ELF-1 (cell line): ENCODE measurements at regions not wholly inside any gene's neighbourhood (a gene's known extent, or its start where the extent isn't known, plus 50 kb on each side); places are given as distances from the start of the nearest gene placed in this dataset.

Source experiments
- DNase-seq: peaks from one replicate; pipeline ENCODE4 v3.0.0-alpha.2; 2016; ENCODE audit warnings: low read depth, low spot score

DNA sequence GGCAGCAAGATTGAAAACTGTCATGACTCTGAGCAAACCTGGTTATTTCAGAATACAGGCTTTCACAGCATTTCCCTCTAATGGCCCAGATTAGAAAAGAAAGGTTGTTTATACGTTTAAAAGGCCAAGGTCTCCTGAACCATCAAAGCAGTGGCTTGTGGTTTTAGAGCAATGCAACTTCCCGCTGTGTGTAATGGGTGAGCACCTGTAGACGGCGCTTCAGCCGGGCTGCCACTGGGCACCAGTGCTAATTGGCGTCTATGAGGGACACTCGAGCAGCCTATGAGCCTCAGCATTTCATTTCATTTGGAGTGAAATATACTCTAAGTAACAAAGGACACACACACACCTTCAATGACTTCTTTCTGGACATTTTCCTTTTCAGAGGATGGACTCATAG lies 671.0 kb upstream of the FZD8 start:
- DNase-seq, result no peak

DNA sequence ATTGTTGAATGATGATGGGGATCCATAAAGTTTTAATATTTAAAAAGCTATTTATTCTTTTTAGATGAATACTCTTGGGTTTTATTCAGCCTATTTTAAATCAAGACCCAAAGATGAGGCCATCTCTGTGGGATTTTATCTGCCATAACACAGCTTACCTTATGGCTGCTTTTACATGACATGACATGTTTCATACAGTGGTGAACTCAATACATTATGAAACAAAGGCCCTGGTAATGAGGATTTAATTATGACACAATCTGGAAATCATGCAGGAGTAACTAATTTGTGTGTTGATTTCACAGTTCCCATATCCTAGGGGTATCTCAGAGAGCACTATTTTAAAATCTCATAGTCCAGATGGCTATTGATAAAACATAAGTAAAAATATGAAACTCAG lies 661.8 kb upstream of the FZD8 start:
- DNase-seq, result no peak

DNA sequence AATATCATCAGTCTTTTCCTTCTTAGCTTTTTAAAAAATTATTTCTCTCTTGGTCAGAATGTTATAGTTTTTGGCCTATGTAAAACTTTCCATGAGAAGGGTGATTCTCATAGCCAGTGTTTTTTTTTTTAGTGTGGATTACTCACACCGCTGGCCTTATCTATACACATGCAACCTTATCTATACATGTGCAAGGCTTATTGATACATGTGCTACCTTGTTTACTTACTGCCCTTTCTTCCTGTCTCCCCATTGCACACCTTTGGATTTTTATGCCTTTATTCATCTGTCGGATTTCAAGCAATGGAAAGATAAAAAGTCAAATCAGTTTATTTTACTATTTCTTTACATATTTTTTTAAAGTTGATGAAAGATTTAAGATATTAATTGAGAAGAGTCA lies 660.0 kb upstream of the FZD8 start:
- DNase-seq, result no peak

DNA sequence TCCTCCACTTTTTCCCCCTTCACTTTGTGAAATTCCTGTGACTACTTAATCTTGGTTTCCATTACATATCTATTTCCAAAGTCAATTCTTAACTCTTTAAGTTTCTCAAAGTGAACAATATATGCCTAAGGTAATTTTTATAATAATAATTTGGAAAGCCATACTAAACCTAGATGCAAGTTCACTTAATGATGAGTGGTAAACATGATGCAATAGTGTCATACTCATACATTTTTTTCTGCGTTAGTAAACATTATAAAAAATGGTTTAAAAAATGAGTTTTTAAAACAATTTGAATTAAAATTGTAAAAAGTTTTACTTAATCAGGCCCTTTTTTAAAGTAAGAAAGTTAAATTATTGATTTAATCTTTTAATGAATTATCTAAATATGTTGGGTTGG lies 659.4 kb upstream of the FZD8 start:
- no peak for DNase-seq

DNA sequence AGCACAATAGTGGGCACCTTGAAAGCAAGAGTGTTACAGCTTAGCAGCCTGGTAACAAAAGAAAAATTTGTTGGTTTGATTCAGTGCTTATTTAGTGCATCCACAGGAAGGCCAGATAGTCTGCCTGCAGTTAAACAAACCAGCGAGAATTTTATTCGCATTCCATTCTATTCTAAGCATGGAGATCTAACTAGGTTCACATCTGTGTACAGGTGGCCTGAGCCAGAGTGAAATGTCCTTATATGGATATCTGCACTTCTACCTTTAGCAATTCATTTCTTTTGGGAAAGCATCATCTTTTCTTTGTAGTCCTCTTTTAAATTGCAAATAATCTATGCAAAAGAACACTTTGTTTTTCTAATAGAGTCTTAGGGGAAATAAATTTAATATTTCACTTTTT lies 659.0 kb upstream of the FZD8 start:
- DNase-seq, result no peak

DNA sequence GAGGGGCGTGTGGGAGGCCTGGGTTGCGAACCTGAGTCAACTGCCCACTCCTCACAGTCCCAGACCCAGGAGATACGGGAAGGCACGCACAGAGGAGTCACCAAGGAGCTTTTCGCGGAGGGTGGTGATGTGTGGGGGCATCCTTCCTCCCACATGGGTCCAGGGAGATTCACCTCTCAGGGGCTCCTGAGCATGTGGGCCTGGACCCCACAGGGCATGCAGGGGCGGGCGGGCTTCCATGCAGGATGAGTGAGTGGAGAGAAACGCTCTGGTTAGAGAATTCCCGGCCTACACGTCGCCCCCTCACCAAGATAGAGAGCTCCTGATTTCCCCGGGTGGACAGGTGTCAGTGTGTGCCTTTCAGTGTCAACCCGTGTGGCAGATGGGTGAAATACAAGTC lies 641.7 kb upstream of the FZD8 start:
- DNase-seq, result no peak

DNA sequence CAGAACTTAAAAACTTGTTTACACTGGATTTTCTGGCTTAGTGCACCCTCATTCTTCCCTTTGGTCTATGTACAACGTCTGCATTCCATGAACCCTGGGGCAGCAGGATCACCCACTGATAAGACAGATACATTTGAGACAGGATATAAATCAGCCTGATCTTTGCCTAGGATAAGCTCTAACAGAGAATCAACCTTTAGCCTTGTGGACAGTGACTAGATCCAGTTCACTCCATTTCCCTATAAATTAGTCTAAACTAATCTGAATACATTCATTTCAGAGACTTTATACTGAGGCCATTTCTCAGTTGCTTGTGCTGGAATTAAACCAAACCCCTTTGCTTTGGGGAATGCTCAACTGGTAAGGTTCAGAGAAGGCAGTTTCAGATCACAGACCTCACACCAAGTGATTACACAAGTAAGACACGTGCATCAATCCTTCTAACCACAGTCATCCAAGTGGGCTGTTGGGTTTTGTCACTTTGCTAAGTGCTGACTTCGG lies 639.8 kb upstream of the FZD8 start:
- no peak for DNase-seq

DNA sequence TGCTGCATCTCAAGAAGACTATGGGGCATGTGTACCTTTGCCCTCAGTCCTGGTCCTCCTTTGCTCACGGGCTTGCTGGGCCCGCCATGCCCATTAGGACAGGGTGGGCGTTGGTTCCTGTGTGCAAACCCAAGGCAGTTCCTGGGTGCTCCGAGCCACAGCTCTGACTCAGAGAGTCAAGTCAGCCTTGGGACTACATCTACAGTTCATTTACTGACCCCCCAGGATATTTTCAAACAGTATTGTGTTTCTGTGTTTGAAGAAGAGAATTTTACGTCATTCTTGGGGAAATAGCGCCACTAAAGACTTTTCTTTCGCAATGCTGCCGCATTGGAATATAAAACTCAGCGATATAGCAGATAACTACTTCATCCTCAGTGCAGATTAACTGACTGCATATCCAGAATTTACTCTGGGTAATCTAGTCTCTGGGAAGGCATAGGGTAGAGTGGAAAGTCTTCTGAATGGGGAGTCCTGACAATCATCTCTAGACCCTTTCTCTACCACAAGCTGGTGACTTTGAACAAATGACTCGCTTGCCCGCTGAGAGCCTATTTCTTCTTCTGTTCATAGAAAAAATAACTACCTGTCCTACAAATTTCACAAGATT lies 638.9 kb upstream of the FZD8 start:
- DNase-seq, result no peak

DNA sequence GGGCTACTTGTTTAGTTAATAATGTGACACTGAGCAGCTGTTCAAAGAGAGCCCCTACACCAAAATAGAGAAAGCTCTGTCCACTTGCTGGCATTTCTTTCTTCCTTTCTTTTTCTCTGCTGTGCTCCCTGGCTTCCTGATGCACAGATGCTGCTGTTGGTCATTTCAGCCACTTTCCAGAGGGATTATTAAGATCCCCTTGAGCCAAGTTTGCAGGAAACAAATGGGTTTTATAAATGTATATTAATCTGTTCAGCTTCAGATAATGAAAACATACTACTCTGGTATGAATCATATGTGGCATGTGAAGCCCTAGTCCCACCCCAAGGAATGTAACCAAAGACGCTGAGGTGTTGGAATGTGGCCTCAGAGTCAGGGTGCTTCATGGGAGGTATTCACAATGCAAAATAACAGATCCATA lies 638.2 kb upstream of the FZD8 start:
- no peak for DNase-seq

DNA sequence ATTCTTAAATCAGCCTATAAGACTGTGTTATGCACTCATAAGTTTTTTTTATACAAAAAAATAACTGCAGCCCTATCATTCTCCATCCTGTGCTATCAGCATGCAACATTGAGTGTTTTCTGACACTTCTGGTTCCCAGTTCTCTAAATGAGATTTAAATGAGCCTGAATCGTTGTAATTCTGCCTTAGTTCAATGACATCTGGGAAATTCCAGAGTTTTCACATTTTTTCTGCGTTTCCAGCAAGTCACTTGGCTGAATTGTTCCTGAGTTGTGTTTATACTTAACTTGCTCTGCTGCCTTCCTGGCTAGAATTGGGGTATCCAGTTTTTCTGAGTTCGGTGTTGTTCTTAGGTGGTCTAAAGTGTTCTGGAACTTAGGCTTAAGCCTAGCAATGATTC lies 636.1 kb upstream of the FZD8 start:
- DNase-seq, result no peak

DNA sequence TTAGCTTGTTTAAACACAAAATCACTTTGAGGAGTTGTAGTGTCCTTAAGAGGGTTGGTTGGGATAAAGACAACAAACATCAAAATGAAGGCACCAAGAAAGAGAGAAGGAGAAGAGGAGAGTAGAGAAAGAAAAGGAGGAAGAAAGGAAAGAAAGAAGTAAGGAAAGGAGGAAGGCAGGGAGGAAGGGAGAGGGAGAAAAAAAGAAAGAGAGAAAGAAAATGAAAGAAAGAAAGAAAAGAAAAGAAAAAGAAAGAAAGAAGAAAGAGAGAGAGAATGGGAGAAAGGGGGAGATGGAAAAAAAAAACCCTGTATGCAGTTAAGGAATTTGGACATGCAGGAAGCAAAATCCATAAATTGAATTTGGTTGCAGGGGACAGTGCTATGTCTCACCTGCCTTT lies 635.4 kb upstream of the FZD8 start:
- DNase-seq, result no peak

DNA sequence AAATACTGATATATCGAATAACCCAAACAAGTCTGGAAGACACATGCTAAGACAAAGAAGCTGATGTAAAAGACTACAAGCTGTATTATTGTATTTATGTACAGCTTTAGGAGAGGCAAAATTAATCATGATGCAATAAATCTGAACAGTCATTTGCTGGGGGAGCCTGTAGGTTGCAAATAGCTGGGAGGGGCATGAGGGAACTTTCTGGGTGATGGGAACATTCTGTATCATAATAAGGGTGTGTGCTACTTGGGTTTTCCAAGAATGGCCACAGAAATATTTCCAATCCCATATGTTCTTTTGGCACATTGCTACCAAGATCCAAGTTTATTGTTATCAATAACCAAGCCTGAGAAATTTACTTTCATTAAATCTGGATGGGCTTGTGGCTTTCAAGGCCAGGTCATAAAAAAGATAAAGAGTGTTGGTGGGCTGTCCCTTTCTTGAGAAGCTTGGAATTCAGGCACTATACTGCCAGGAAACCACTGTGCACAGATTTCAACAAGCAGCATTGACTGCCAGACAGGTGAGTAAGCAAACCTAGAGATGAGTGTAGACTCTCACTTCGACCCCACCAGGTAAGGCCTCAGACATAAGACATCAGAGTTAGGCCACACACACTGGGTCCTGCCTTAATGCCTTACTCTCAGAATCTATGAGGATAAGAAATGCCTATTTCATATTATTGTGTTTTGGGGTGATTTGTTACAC lies 629.7 kb upstream of the FZD8 start:
- DNase-seq, result no peak

DNA sequence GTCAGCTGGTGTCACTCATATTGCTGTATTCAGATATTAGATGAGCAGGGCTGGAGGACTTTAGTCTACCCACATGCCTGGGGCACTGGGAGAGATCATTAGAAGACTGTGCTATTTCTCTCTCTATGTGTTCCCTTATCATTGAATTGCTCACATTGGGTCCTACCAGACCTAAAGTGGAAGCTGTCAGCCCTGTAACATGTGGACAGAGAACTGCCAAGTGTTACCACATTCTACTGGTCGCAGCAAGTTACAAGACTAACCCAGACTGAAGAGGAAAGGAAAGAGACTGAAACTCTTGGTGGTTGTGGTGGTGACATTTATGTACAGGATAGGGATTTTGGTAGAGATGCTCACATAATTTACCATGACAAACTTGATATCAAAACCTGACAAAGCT lies 627.1 kb upstream of the FZD8 start:
- DNase-seq, result no peak

DNA sequence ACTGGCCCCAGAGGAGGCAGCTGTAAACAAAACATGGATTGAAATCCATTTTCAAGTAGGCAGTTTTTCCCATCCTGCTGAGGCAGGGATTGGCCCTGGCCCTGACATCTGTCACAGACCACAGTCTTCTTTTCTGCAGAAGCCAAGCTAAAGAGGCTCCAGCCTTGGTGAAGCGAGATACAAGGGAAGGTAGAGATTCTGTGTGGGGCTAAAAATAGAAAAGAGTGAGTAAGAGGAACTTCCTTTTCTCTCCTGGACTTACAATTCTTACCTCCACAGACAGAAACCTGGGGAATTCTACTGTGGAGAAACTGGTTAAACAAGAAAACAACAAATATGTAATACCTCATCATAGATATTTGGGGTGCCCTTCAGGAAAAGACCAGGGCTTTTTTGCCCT lies 624.8 kb upstream of the FZD8 start:
- DNase-seq, result no peak

DNA sequence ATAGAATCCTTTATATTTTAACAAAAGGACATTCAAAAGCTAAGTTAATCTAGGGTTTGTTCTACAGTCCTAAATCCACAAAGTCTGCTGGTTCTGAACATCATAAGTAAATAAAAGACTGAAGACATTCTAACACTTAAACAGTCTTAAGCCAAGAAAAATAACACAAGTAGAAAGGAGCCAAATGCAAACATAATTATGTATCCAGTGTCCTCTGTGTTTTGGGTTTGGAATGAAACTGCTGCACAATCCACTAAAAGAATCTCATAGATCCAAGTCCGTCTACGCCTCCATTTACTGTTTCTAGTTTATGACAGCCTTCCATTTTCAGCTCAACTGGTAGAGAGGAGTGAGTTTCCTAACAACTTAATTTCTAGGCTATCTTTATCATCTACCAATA lies 623.6 kb upstream of the FZD8 start:
- no peak for DNase-seq

DNA sequence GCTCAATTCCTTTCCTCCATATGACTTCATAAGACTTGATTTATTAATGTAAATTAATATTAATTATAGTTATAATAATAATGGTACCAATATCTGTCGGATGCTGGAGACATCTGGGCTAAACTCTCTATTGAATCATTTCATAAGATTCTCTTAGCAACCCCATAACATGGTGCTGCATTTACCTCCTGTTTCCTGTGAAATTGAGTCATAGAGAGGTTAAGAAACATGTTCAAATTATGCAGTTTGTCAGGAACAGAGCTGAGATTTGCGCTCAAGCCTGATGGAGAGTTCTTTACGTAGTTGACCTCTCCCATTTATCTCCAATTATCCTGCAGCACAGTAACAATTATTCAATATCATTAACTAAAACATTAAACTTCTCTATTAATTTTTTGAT lies 621.8 kb upstream of the FZD8 start:
- no peak for DNase-seq

DNA sequence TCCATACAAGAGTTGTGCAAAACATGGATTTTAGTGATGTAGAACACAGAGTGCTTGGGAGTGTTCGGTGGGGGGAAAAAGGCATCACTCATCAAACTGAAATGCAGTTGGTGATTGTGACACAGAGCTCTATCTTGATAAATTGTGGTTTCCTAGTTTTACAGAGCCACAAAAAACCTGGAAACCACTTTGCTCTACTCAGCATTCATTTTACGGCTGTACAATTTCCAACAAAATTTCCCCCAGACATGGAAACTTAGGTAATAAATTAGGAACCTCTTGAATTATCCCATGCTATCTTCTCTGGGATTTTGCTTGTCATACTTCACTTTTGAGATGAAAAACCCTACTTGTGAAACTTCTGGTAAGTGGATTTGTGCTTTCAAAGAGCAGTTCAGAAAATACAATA lies 614.9 kb upstream of the FZD8 start:
- no peak for DNase-seq

DNA sequence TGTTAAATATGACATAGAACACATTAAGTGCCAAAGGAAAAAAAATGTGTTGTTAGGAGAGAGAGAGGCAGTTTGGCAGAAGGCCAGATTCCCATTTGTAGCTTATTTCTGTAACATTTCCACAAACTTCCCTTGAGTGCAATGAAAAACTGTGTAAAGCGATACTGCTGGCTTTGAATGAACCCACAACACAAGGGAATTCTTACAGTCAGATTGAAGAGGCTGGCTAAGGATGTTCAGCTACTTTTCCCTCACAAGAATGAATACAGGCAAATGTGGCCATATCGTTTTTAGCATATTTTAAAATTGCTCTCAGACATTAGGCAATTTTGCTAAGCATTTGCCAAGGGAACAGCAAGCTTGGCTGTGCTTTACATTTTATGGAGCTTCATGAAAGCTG lies 614.1 kb upstream of the FZD8 start:
- DNase-seq, result no peak

DNA sequence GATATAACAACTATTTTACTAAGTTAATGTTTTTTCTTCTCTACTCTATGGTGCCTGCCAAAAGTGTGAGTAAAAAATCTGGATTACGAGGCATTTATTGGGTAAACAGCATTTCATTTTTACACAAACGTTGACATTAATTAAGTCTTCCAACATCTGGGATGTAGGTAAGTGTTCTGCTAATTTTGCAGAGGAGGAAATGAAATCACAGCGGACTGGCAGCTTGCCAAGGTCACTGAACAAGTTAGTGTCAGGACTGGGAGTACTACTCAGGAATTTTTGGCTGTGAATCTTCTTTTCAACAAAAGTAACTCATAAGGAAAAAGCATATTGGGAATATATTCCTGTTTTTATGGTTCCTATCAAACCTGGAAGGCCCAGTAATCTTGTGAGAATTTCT lies 612.1 kb upstream of the FZD8 start:
- DNase-seq, result no peak

DNA sequence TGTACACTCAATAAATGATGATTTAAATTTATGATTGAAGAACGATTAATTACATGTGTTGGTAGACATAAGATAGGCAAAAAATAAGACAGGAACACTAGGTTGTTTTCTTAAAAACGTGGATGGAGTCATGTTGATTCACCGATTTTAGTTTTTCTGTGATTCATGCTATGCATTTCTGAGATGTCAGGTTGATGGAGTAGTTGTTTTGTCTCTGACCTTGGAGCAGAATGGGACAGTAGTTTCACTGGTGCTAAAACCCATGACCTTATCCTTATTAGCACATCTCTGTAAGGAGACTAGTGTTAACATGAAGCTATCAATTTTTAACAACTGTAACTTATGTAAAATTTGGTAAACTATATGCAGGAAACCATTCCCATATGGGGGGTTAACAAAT lies 611.6 kb upstream of the FZD8 start:
- DNase-seq, result no peak

DNA sequence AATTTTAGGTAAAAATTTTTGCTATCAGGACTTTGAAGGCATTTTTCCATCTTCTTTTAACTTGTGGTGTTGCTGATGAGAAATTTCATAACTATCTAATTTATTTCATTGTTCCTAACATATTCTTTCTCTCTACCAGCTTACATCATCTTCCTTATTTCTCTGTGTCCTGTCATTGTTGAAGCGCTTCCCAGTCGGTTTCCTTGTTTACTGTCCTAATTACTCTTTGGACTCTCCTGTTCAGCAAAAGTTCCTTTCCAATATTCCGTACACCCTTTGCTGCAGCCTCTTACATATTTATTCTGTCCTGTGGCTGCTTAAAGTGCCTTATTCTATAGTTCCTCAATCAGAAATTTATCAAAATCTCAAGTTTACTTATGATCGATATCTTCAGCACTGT lies 609.0 kb upstream of the FZD8 start:
- no peak for DNase-seq

DNA sequence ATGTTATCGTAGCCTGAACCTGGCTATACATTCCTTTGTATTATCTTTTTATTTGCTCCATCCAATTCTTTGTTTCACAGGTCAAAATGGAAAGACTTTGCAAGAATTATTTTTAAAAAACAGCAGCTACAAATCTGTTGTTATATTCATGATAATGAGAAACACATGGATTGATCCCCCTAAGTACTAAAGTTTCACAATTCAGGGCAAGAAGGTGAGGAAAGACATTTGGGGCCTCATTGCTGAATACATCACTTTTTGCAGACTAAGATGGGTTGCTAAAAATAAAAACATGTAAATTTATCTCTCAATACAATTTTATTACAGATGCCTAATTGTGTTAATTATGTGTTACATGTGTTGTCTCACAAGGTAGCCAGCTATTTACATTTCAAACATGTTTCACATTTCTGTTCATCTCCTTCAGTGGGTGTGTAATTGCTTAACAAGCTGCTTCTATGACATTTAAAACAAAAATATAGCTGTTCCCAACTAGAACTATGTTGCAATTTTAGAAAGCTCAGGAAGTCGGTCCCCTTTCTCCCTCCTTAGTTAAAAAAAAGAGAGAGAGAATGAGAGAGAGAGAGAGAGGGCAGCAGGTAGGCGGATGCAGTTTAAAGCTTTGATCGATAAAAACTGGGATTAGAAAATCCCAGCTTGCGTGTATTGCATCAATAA lies 606.3 kb upstream of the FZD8 start:
- no peak for DNase-seq

DNA sequence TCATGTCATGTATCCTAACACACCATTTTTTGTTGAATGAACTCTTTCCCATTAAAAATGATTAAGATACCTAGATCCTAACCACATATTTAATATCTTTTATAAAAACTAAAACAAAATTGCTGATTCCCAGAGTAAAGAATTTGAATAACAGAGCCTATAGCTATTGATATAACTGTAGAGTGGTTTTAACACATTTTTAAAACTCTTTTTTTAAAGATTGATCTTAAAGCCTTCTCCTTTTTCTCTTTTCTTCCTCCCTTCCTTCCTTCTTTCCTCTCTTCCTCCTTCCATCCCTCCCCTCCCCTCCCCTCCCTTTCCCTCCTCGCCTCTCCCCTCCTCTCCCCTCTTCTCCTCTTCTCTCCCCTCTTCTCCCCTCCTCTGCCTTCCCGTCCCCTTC lies 605.4 kb upstream of the FZD8 start:
- DNase-seq, result no peak
